Keratinocyte (primary cell): ENCODE measurements at regions not wholly inside any gene's neighbourhood (a gene's known extent, or its start where the extent isn't known, plus 50 kb on each side); places are given as distances from the start of the nearest gene placed in this dataset.
A peak's percentile ranks its signal among the peaks of the same experiment; 100 is the strongest.

Source experiments
- EZH2 ChIP-seq: IDR thresholded peaks from one replicate; pipeline ENCODE4 v1.6.1; 2012; ENCODE audit warnings: inconsistent platforms, mild to moderate bottlenecking, low read length, moderate library complexity
- TF ChIP-seq, protein P1 (sequence below), 3 experiments: IDR thresholded peaks in 1 of 3; conservative IDR thresholded peaks in 1 of 3; optimal IDR thresholded peaks in 1 of 3; 2 replicates in 2 of 3; 3 replicates in 1 of 3; pipeline versions ENCODE3 to v1.5.1; 2011; ENCODE audit warnings: low read length in 3 of 3, mild to moderate bottlenecking in 3 of 3, moderate library complexity in 2 of 3, control low read depth in 1 of 3, inconsistent platforms in 1 of 3; ENCODE audit not compliant: insufficient read depth in 2 of 3; ENCODE audit errors: extremely low read depth in 1 of 3

DNA sequence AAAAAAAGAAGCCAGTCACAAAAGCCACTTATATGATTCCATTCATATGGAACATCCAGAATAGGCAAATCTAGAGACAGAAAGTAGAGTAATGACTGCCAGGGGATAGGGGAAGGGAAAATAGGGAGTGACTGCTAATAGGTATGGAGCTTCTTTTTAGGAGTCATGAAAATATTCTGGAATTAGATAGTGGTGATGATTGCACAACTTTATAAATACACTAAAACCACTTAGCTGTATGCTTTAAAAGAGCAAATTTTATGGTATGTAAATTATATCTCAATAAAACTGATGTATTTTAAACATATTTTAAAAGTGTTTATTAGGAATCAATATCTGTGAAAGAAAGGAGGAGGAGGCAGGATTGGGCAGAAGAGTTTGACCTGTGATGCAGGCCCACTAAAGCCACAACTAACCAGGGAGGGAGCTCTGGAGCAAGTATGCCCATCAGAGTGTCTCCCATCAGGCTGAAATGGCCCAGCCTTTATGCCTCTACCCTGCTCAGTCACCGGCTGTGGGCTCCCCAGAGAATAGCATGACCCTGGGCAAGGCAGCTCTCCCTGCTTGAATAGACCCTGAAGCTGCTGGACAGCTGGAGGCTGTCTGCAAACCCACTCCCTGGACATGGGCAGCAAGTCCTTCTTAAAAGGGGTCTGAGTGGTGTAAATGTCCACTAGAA, 96.0 kb upstream of the SLC44A1 start:
- no peak for TF ChIP-seq EZH2
- TF ChIP-seq, protein P1, sequence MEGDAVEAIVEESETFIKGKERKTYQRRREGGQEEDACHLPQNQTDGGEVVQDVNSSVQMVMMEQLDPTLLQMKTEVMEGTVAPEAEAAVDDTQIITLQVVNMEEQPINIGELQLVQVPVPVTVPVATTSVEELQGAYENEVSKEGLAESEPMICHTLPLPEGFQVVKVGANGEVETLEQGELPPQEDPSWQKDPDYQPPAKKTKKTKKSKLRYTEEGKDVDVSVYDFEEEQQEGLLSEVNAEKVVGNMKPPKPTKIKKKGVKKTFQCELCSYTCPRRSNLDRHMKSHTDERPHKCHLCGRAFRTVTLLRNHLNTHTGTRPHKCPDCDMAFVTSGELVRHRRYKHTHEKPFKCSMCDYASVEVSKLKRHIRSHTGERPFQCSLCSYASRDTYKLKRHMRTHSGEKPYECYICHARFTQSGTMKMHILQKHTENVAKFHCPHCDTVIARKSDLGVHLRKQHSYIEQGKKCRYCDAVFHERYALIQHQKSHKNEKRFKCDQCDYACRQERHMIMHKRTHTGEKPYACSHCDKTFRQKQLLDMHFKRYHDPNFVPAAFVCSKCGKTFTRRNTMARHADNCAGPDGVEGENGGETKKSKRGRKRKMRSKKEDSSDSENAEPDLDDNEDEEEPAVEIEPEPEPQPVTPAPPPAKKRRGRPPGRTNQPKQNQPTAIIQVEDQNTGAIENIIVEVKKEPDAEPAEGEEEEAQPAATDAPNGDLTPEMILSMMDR (optimal IDR thresholded peaks at IDR 0.05 in 1 of 3, IDR thresholded peaks at IDR 0.05 in 1 of 3, conservative IDR thresholded peaks at IDR 0.05 in 1 of 3; ENCODE audit: extremely low read depth in 1 of 3, insufficient read depth in 2 of 3, low read length in 3 of 3), result peak in 1 of 3 experiments; percentile 4
